GM12872 (cell line): ENCODE measurements at regions not wholly inside any gene's neighbourhood (a gene's known extent, or its start where the extent isn't known, plus 50 kb on each side); places are given as distances from the start of the nearest gene placed in this dataset.

Experiments used
- CTCF ChIP-seq: IDR thresholded peaks from 3 replicates; pipeline ENCODE4 v1.5.1; 2011; ENCODE audit warnings: low read depth, mild to moderate bottlenecking, low read length, moderate library complexity; ENCODE audit not compliant: insufficient read depth

GRCh38 chrX:45379236-45379635, 178.6 kb upstream of the DIPK2B start:
- no peak for TF ChIP-seq CTCF

GRCh38 chrX:45372151-45372550, 171.5 kb upstream of the DIPK2B start:
- TF ChIP-seq CTCF: no peak

GRCh38 chrX:45368705-45369104, 168.0 kb upstream of the DIPK2B start:
- no peak for TF ChIP-seq CTCF

GRCh38 chrX:45363596-45363995, 162.9 kb upstream of the DIPK2B start:
- TF ChIP-seq CTCF: no peak

GRCh38 chrX:45360571-45360970, 159.9 kb upstream of the DIPK2B start:
- no peak for TF ChIP-seq CTCF

- TF ChIP-seq CTCF: no peak
These were observed 157.7 kb upstream of the DIPK2B start for GRCh38 chrX:45358392-45358791.

GRCh38 chrX:45353456-45353855, 152.8 kb upstream of the DIPK2B start:
- TF ChIP-seq CTCF: no peak

GRCh38 chrX:45352611-45353010, 151.9 kb upstream of the DIPK2B start:
- TF ChIP-seq CTCF: no peak
